Duodenal mucosa (tissue), 2 donors: ENCODE measurements at regions not wholly inside any gene's neighbourhood (a gene's known extent, or its start where the extent isn't known, plus 50 kb on each side); places are given as distances from the start of the nearest gene placed in this dataset.
A peak's percentile ranks its signal among the peaks of the same experiment; 100 is the strongest.
"Not testable (repeated sequence)": the region's sequence is repeated elsewhere in the genome, so short reads cannot be mapped to it uniquely, and the experiment has no call there.

Experiments
- H3K27ac ChIP-seq: one replicate; pipeline ENCODE4 v1.7.0; 2013; ENCODE audit warnings: low read depth, low read length
- H3K27me3 ChIP-seq, 2 donors: one replicate each; pipeline ENCODE4 v1.7.0; 2013; ENCODE audit warnings: low read length in 2 of 2, control low read depth in 1 of 2; ENCODE audit not compliant: insufficient read depth in 2 of 2, control insufficient read depth in 1 of 2
- H3K36me3 ChIP-seq, 2 donors: one replicate each; pipeline ENCODE4 v1.7.0; 2013; ENCODE audit warnings: low read length in 2 of 2, control low read depth in 1 of 2; ENCODE audit not compliant: insufficient read depth in 2 of 2, control insufficient read depth in 1 of 2
- H3K4me1 ChIP-seq, 2 donors: one replicate each; pipeline ENCODE4 v1.7.0; 2013; ENCODE audit warnings: low read length in 2 of 2, control low read depth in 1 of 2; ENCODE audit not compliant: insufficient read depth in 2 of 2, control insufficient read depth in 1 of 2
- H3K4me3 ChIP-seq, 2 donors: one replicate each; pipeline ENCODE4 v1.7.0; 2013; ENCODE audit warnings: low read length in 2 of 2, low read depth in 1 of 2
- H3K9ac ChIP-seq, 2 donors: one replicate each; pipeline ENCODE4 v1.7.0; 2013; ENCODE audit warnings: low read length in 2 of 2, low read depth in 1 of 2
- H3K9me3 ChIP-seq, 2 donors: one replicate each; pipeline ENCODE4 v1.7.0; 2013; ENCODE audit warnings: low read length in 2 of 2, control low read depth in 1 of 2; ENCODE audit not compliant: control insufficient read depth in 1 of 2

- H3K27me3 ChIP-seq, H3K9ac ChIP-seq, H3K9me3 ChIP-seq, H3K36me3 ChIP-seq, H3K27ac ChIP-seq, H3K4me3 ChIP-seq: not testable (repeated sequence)
- peaks cover 11 to 13% of the 10 kb centered on the region in 2 donors for H3K4me1 ChIP-seq
Measured at GRCh38 chr15:44817797-44818196, 81.5 kb downstream of the TRIM69 start.

GRCh38 chr15:44819331-44819987 lies 83.1 kb downstream of the TRIM69 start:
- H3K9me3 ChIP-seq, H3K4me3 ChIP-seq, H3K9ac ChIP-seq, H3K27me3 ChIP-seq, H3K4me1 ChIP-seq, H3K27ac ChIP-seq, H3K36me3 ChIP-seq: not testable (repeated sequence)

- H3K9ac ChIP-seq, H3K27me3 ChIP-seq, H3K27ac ChIP-seq, H3K4me3 ChIP-seq, H3K4me1 ChIP-seq, H3K9me3 ChIP-seq, H3K36me3 ChIP-seq: not testable (repeated sequence)
Measured at GRCh38 chr15:44820535-44820934, 84.2 kb downstream of the TRIM69 start.

- not testable (repeated sequence) for H3K9me3 ChIP-seq, H3K4me1 ChIP-seq, H3K27ac ChIP-seq, H3K4me3 ChIP-seq, H3K9ac ChIP-seq, H3K36me3 ChIP-seq, H3K27me3 ChIP-seq
Measured at GRCh38 chr15:44820967-44821366, 84.6 kb downstream of the TRIM69 start.

- H3K9ac ChIP-seq, H3K4me1 ChIP-seq, H3K9me3 ChIP-seq, H3K36me3 ChIP-seq, H3K27ac ChIP-seq, H3K27me3 ChIP-seq, H3K4me3 ChIP-seq: not testable (repeated sequence)
Measured at GRCh38 chr15:44824277-44825145, 88.2 kb downstream of the TRIM69 start.

GRCh38 chr15:44826583-44826982 lies 90.3 kb downstream of the TRIM69 start:
- H3K27me3 ChIP-seq, H3K27ac ChIP-seq, H3K9ac ChIP-seq, H3K36me3 ChIP-seq, H3K4me1 ChIP-seq, H3K4me3 ChIP-seq, H3K9me3 ChIP-seq: not testable (repeated sequence)

- H3K9me3 ChIP-seq, H3K9ac ChIP-seq, H3K27ac ChIP-seq, H3K36me3 ChIP-seq, H3K27me3 ChIP-seq, H3K4me3 ChIP-seq, H3K4me1 ChIP-seq: not testable (repeated sequence)
Measured at GRCh38 chr15:44828229-44828914, 92.0 kb downstream of the TRIM69 start.

- H3K4me1 ChIP-seq, H3K36me3 ChIP-seq, H3K4me3 ChIP-seq, H3K9ac ChIP-seq, H3K27me3 ChIP-seq, H3K9me3 ChIP-seq, H3K27ac ChIP-seq: not testable (repeated sequence)
Measured at GRCh38 chr15:44829150-44829549, 92.8 kb downstream of the TRIM69 start.

GRCh38 chr15:44830692-44831408 lies 94.5 kb downstream of the TRIM69 start:
- H3K27ac ChIP-seq = peak overlapping the region; percentile 11
- not testable (repeated sequence) for H3K9me3 ChIP-seq, H3K36me3 ChIP-seq, H3K4me1 ChIP-seq, H3K4me3 ChIP-seq, H3K27me3 ChIP-seq, H3K9ac ChIP-seq

GRCh38 chr15:44831409-44831741 lies 95.0 kb downstream of the TRIM69 start:
- H3K4me1 ChIP-seq, H3K36me3 ChIP-seq, H3K9me3 ChIP-seq, H3K4me3 ChIP-seq, H3K9ac ChIP-seq, H3K27ac ChIP-seq, H3K27me3 ChIP-seq: not testable (repeated sequence)
